Osteocyte (in vitro differentiated cells): ENCODE measurements at regions not wholly inside any gene's neighbourhood (a gene's known extent, or its start where the extent isn't known, plus 50 kb on each side); places are given as distances from the start of the nearest gene placed in this dataset.

Experiments
- DNase-seq: peaks from one replicate; pipeline ENCODE4 v3.0.0; 2021; ENCODE audit warnings: mixed read lengths; ENCODE audit not compliant: unreplicated experiment; ENCODE audit errors: extremely low spot score
- H3K27ac Mint-ChIP-seq: one replicate; pipeline ENCODE4 v1.8.0; 2021; ENCODE audit warnings: mild to moderate bottlenecking, mixed read lengths; ENCODE audit not compliant: unreplicated experiment
- H3K27me3 Mint-ChIP-seq: one replicate; pipeline ENCODE4 v1.8.0; 2021; ENCODE audit warnings: mixed read lengths; ENCODE audit not compliant: unreplicated experiment
- H3K36me3 Mint-ChIP-seq: one replicate; pipeline ENCODE4 v1.8.0; 2021; ENCODE audit warnings: mixed read lengths; ENCODE audit not compliant: unreplicated experiment
- H3K4me1 Mint-ChIP-seq: one replicate; pipeline ENCODE4 v1.8.0; 2021; ENCODE audit warnings: mixed read lengths; ENCODE audit not compliant: unreplicated experiment
- H3K4me3 Mint-ChIP-seq: one replicate; pipeline ENCODE4 v1.8.0; 2021; ENCODE audit warnings: mild to moderate bottlenecking, moderate library complexity, mixed read lengths; ENCODE audit not compliant: unreplicated experiment
- H3K9me3 Mint-ChIP-seq: one replicate; pipeline ENCODE4 v1.8.0; 2021; ENCODE audit warnings: mixed read lengths; ENCODE audit not compliant: unreplicated experiment
- CTCF ChIP-seq: fragments of 200-600 bp; sonication (generic); IDR thresholded peaks from 2 replicates; pipeline ENCODE4 v1.5.0; 2021; ENCODE audit warnings: antibody characterized with exemption, mild to moderate bottlenecking, moderate library complexity

- DNase-seq, result no peak
- Mint-ChIP-seq H3K27me3 (no peaks in the 10 kb centered on the region), H3K27ac (no peak overlapping the region), H3K36me3 (no peaks in the 10 kb centered on the region), H3K9me3 (peaks cover 6% of the 10 kb centered on the region), H3K4me3 (no peak overlapping the region), H3K4me1 (no peaks in the 10 kb centered on the region)
- no peak for TF ChIP-seq CTCF
Observed at GRCh38 chr10:111379534-111380187, 302.8 kb downstream of the ADRA2A start.

GRCh38 chr10:111384556-111384955, 307.7 kb downstream of the ADRA2A start:
- Mint-ChIP-seq H3K4me1 (no peaks in the 10 kb centered on the region), H3K4me3 (no peak overlapping the region), H3K27ac (no peak overlapping the region), H3K9me3 (peaks cover 6% of the 10 kb centered on the region), H3K36me3 (no peaks in the 10 kb centered on the region), H3K27me3 (no peaks in the 10 kb centered on the region)
- DNase-seq, result no peak
- TF ChIP-seq CTCF, result no peak

GRCh38 chr10:111390813-111391563, 314.2 kb downstream of the ADRA2A start:
- no peaks in the 10 kb centered on the region for H3K27me3 Mint-ChIP-seq

GRCh38 chr10:111392159-111392558, 315.3 kb downstream of the ADRA2A start:
- H3K27me3 Mint-ChIP-seq, result no peaks in the 10 kb centered on the region
- no peaks in the 10 kb centered on the region for H3K4me1 Mint-ChIP-seq
- DNase-seq, result no peak
- no peaks in the 10 kb centered on the region for H3K36me3 Mint-ChIP-seq
- TF ChIP-seq CTCF, result no peak
- H3K9me3 Mint-ChIP-seq, result peaks cover 3% of the 10 kb centered on the region
- H3K4me3 Mint-ChIP-seq, result no peak overlapping the region
- H3K27ac Mint-ChIP-seq, result no peak overlapping the region

More at GRCh38 chr10:111390813-111391563, 314.2 kb downstream of the ADRA2A start:
- no peak for TF ChIP-seq CTCF
- H3K27ac Mint-ChIP-seq, result no peak overlapping the region
- H3K36me3 Mint-ChIP-seq, result no peaks in the 10 kb centered on the region
- no peak for DNase-seq
- H3K4me3 Mint-ChIP-seq, result no peak overlapping the region
- peaks cover 3% of the 10 kb centered on the region for H3K9me3 Mint-ChIP-seq
- H3K4me1 Mint-ChIP-seq, result no peaks in the 10 kb centered on the region

GRCh38 chr10:111392910-111393309, 316.1 kb downstream of the ADRA2A start:
- H3K27me3 Mint-ChIP-seq, result no peaks in the 10 kb centered on the region
- no peak overlapping the region for H3K27ac Mint-ChIP-seq
- no peaks in the 10 kb centered on the region for H3K36me3 Mint-ChIP-seq
- peaks cover 3% of the 10 kb centered on the region for H3K9me3 Mint-ChIP-seq
- TF ChIP-seq CTCF, result no peak
- no peak for DNase-seq
- no peak overlapping the region for H3K4me3 Mint-ChIP-seq
- H3K4me1 Mint-ChIP-seq, result no peaks in the 10 kb centered on the region
